CD4-positive, alpha-beta T cell treated with Interleukin-17A for 4 hours (primary cell): ENCODE measurements at regions not wholly inside any gene's neighbourhood (a gene's known extent, or its start where the extent isn't known, plus 50 kb on each side); places are given as distances from the start of the nearest gene placed in this dataset.

ENCODE experiments used
- DNase-seq: peaks from one replicate; pipeline ENCODE4 v3.0.0-alpha.2; 2020; ENCODE audit warnings: mixed read lengths

- no peak for DNase-seq
Observed at GRCh38 chr2:220458051-220458450, 830.6 kb downstream of the SLC4A3 start.

GRCh38 chr2:220460257-220460985 is 833.0 kb downstream of the SLC4A3 start:
- DNase-seq: no peak

- no peak for DNase-seq
Observed at GRCh38 chr2:220463876-220464275, 836.4 kb downstream of the SLC4A3 start.

GRCh38 chr2:220465700-220466099 is 838.3 kb downstream of the SLC4A3 start:
- DNase-seq: no peak

- DNase-seq: no peak
Observed at GRCh38 chr2:220466251-220466691, 838.8 kb downstream of the SLC4A3 start.

GRCh38 chr2:220469201-220469600 is 841.8 kb downstream of the SLC4A3 start:
- no peak for DNase-seq

GRCh38 chr2:220473611-220474010 is 846.2 kb downstream of the SLC4A3 start:
- no peak for DNase-seq

GRCh38 chr2:220476877-220477276 is 849.4 kb downstream of the SLC4A3 start:
- DNase-seq: no peak

- no peak for DNase-seq
Observed at GRCh38 chr2:220478305-220479058, 851.1 kb downstream of the SLC4A3 start.

- DNase-seq: no peak
Observed at GRCh38 chr2:220482716-220483115, 855.3 kb downstream of the SLC4A3 start.

GRCh38 chr2:220489121-220489520 is 861.7 kb downstream of the SLC4A3 start:
- no peak for DNase-seq

- no peak for DNase-seq
Observed at GRCh38 chr2:220491670-220492069, 864.2 kb downstream of the SLC4A3 start.

- no peak for DNase-seq
Observed at GRCh38 chr2:220493871-220494525, 866.6 kb downstream of the SLC4A3 start.

- DNase-seq: no peak
Observed at GRCh38 chr2:220496513-220496912, 869.1 kb downstream of the SLC4A3 start.

- DNase-seq: no peak
Observed at GRCh38 chr2:220499225-220499624, 871.8 kb downstream of the SLC4A3 start.

GRCh38 chr2:220502539-220502938 is 875.1 kb downstream of the SLC4A3 start:
- no peak for DNase-seq

GRCh38 chr2:220503431-220503830 is 876.0 kb downstream of the SLC4A3 start:
- no peak for DNase-seq

GRCh38 chr2:220504938-220505503 is 877.6 kb downstream of the SLC4A3 start:
- DNase-seq: no peak

- no peak for DNase-seq
Observed at GRCh38 chr2:220506466-220506865, 879.0 kb downstream of the SLC4A3 start.

GRCh38 chr2:220509096-220509757 is 881.8 kb downstream of the SLC4A3 start:
- no peak for DNase-seq

- DNase-seq: no peak
Observed at GRCh38 chr2:220509966-220510365, 882.5 kb downstream of the SLC4A3 start.

GRCh38 chr2:220510668-220511067 is 883.2 kb downstream of the SLC4A3 start:
- DNase-seq: no peak

- DNase-seq: no peak
Observed at GRCh38 chr2:220512419-220512818, 885.0 kb downstream of the SLC4A3 start.
